Esophagus muscularis mucosa (tissue), 4 donors: ENCODE measurements at regions not wholly inside any gene's neighbourhood (a gene's known extent, or its start where the extent isn't known, plus 50 kb on each side); places are given as distances from the start of the nearest gene placed in this dataset.
A peak's percentile ranks its signal among the peaks of the same experiment; 100 is the strongest.

Experiments used
- DNase-seq: peaks from one replicate; pipeline ENCODE4 v3.0.0-alpha.2; 2017; ENCODE audit errors: extremely low spot score
- H3K27ac ChIP-seq, 4 donors: fragments of 200-600 bp; sonication (generic); replicated peaks in 1 of 4; 1 replicate in 3 of 4; 2 replicates in 1 of 4; pipeline ENCODE4 v1.5.1; 2016 to 2019; ENCODE audit warnings: mild to moderate bottlenecking in 1 of 4
- H3K27me3 ChIP-seq, 4 donors: fragments of 200-600 bp; sonication (generic); one replicate each; pipeline versions ENCODE4 v1.5.1 to v1.6.0; 2016 to 2019
- H3K36me3 ChIP-seq, 4 donors: fragments of 200-600 bp; sonication (generic); one replicate each; pipeline ENCODE4 v1.5.1; 2016 to 2019
- H3K4me1 ChIP-seq, 4 donors: fragments of 200-600 bp; sonication (generic); one replicate each; pipeline ENCODE4 v1.5.1; 2016 to 2019
- H3K4me3 ChIP-seq, 4 donors: fragments of 200-600 bp; sonication (generic); 1 replicate in 2 of 4; 2 replicates in 2 of 4; pipeline ENCODE4 v1.5.1; 2016 to 2019; ENCODE audit warnings: mild to moderate bottlenecking in 4 of 4, moderate library complexity in 1 of 4
- H3K9me3 ChIP-seq, 4 donors: fragments of 200-600 bp; sonication (generic); 1 replicate in 3 of 4; 2 replicates in 1 of 4; pipeline ENCODE4 v1.5.1; 2016 to 2019
- CTCF ChIP-seq, 3 experiments: fragments of 200-600 bp in 2 of 3; fragments of 450-650 bp in 1 of 3; sonication (generic) in 2 of 3; IDR thresholded peaks; one replicate each; pipeline ENCODE4 v1.5.1; 2017 to 2019; ENCODE audit warnings: antibody characterized with exemption in 3 of 3, mild to moderate bottlenecking in 2 of 3, moderate library complexity in 1 of 3
- EP300 ChIP-seq: sonication (generic); formaldehyde crosslinking; IDR thresholded peaks from one replicate; pipeline ENCODE4 v1.6.1; 2017; ENCODE audit warnings: antibody characterized with exemption
- POLR2A ChIP-seq: fragments of 450-650 bp; IDR thresholded peaks from one replicate; pipeline ENCODE4 v1.6.1; 2017; ENCODE audit warnings: antibody characterized with exemption, moderate library complexity, mild to moderate bottlenecking, low read depth
- POLR2AphosphoS5 ChIP-seq, 2 donors: sonication (generic); formaldehyde crosslinking; IDR thresholded peaks; one replicate each; pipeline ENCODE4 v1.6.1; 2017; ENCODE audit warnings: antibody characterized with exemption in 2 of 2
- WGBS: methylation state at CpG from one replicate; pipeline ENCODE4 v1.1.5; 2018; 5-methylcytosine and 5-hydroxymethylcytosine counted together
- intact Hi-C: fragments of 100-400 bp; cut with DNase I; formaldehyde crosslinking; loops from one replicate; pipeline ENCODE4 v1.15.1; 2023

GRCh38 chr5:3432135-3432534 is 163.5 kb upstream of the IRX1 start:
- WGBS = 79% methylated on average over 4 of the region's 4 CpGs
- Histone ChIP-seq H3K9me3 (no peaks in the 10 kb centered on the region), H3K27ac (no peak overlapping the region), H3K4me1 (no peaks in the 10 kb centered on the region), H3K27me3 (peaks cover 0 to 35% (median 0%) of the 10 kb centered on the region in 4 donors), H3K4me3 (no peak overlapping the region), H3K36me3 (no peaks in the 10 kb centered on the region)
- DNase-seq = peak; percentile 89
- TF ChIP-seq CTCF (IDR thresholded peaks at IDR 0.05) = no peak
- no peak for TF ChIP-seq POLR2A
- no peak for TF ChIP-seq POLR2AphosphoS5 (IDR thresholded peaks at IDR 0.05)
- TF ChIP-seq EP300 = no peak
- intact Hi-C loops = no loop called here

- TF ChIP-seq POLR2A (no peak), POLR2AphosphoS5 (IDR thresholded peaks at IDR 0.05) (no peak), CTCF (IDR thresholded peaks at IDR 0.05) (no peak), EP300 (no peak)
- intact Hi-C loops = no loop called here
- no peak overlapping the region for H3K4me3 ChIP-seq
- WGBS = 67% methylated on average over 5 of the region's 5 CpGs
- no peaks in the 10 kb centered on the region for H3K9me3 ChIP-seq
- no peaks in the 10 kb centered on the region for H3K36me3 ChIP-seq
- no peak overlapping the region for H3K27ac ChIP-seq
- peak; percentile 53 for DNase-seq
- H3K4me1 ChIP-seq = no peaks in the 10 kb centered on the region
- H3K27me3 ChIP-seq = peaks cover 0 to 35% (median 0%) of the 10 kb centered on the region in 4 donors
Observed at GRCh38 chr5:3430691-3431090, 164.9 kb upstream of the IRX1 start.

DNA sequence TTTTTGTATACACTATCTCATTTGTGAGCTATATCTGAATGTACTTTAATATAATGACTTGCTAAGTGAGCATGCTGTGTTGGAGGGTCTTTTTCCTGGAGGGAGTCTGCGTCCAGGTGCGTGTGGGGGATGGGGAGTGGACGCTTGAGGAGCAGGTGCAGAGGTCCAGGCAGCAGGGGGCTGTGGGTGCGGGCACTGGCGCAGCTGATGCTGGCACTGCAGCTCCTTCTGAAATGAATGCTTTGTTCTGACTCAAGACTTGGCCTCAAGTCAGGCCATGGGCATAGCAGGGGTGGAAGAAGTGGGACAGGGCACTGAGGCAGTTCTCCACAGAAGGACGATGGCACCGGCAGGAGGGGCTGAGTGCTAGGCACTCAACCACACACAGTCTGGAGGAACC is 165.7 kb upstream of the IRX1 start:
- TF ChIP-seq POLR2AphosphoS5 (IDR thresholded peaks at IDR 0.05) = no peak
- TF ChIP-seq POLR2A = no peak
- TF ChIP-seq CTCF (IDR thresholded peaks at IDR 0.05) = no peak
- DNase-seq = peak; percentile 53
- H3K27me3 ChIP-seq = peaks cover 0 to 35% (median 0%) of the 10 kb centered on the region in 4 donors
- H3K4me3 ChIP-seq = no peak overlapping the region
- no peaks in the 10 kb centered on the region for H3K9me3 ChIP-seq
- WGBS = 62% methylated on average over 7 of the region's 7 CpGs
- H3K4me1 ChIP-seq = no peaks in the 10 kb centered on the region
- intact Hi-C loops = no loop called here
- H3K36me3 ChIP-seq = no peaks in the 10 kb centered on the region
- H3K27ac ChIP-seq = no peak overlapping the region

- Histone ChIP-seq H3K4me3 (no peak overlapping the region), H3K27me3 (peaks cover 0 to 35% (median 0%) of the 10 kb centered on the region in 4 donors), H3K27ac (no peak overlapping the region), H3K36me3 (no peaks in the 10 kb centered on the region), H3K9me3 (peaks cover 0 to 4% (median 2%) of the 10 kb centered on the region in 4 donors), H3K4me1 (no peaks in the 10 kb centered on the region)
- WGBS = 16% methylated on average over 15 of the region's 15 CpGs
- intact Hi-C loops = no loop called here
- DNase-seq = no peak
- TF ChIP-seq CTCF (IDR thresholded peaks at IDR 0.05) (no peak), POLR2AphosphoS5 (IDR thresholded peaks at IDR 0.05) (no peak), POLR2A (no peak), EP300 (no peak)
Observed at GRCh38 chr5:3428334-3428733, 167.3 kb upstream of the IRX1 start.

GRCh38 chr5:3424946-3425345 is 170.7 kb upstream of the IRX1 start:
- H3K27me3 ChIP-seq = peaks cover 0 to 25% (median 0%) of the 10 kb centered on the region in 4 donors
- intact Hi-C loops = no loop called here
- H3K27ac ChIP-seq = no peak overlapping the region
- TF ChIP-seq POLR2AphosphoS5 (IDR thresholded peaks at IDR 0.05) = no peak
- TF ChIP-seq CTCF (IDR thresholded peaks at IDR 0.05) = no peak
- no peak for TF ChIP-seq POLR2A
- no peak for TF ChIP-seq EP300
- no peaks in the 10 kb centered on the region for H3K36me3 ChIP-seq
- WGBS = 59% methylated on average over 2 of the region's 2 CpGs
- peaks cover 0 to 8% (median 3%) of the 10 kb centered on the region in 4 donors for H3K9me3 ChIP-seq
- H3K4me1 ChIP-seq = no peaks in the 10 kb centered on the region
- no peak overlapping the region for H3K4me3 ChIP-seq
- DNase-seq = no peak
